Stomach (tissue), 4 donors: ENCODE measurements at regions not wholly inside any gene's neighbourhood (a gene's known extent, or its start where the extent isn't known, plus 50 kb on each side); places are given as distances from the start of the nearest gene placed in this dataset.

Experiments used
- POLR2A ChIP-seq, 4 donors: fragments of 450-650 bp; IDR thresholded peaks; one replicate each; pipeline ENCODE4 v1.6.1; 2016; ENCODE audit warnings: antibody characterized with exemption in 4 of 4, control low read depth in 2 of 4, mild to moderate bottlenecking in 1 of 4, moderate library complexity in 1 of 4
- POLR2AphosphoS5 ChIP-seq, 3 donors: sonication (generic); formaldehyde crosslinking; IDR thresholded peaks; one replicate each; pipeline ENCODE4 v1.6.1; 2016; ENCODE audit warnings: antibody characterized with exemption in 3 of 3
- TF ChIP-seq, protein P1 (sequence below), 7 experiments: fragments of 450-650 bp in 4 of 7; fragments of 200-600 bp in 3 of 7; sonication (generic) in 3 of 7; IDR thresholded peaks; one replicate each; pipeline ENCODE4 v1.5.1; 2016 to 2019; ENCODE audit warnings: antibody characterized with exemption in 7 of 7, control low read depth in 2 of 7, mild to moderate bottlenecking in 1 of 7

DNA sequence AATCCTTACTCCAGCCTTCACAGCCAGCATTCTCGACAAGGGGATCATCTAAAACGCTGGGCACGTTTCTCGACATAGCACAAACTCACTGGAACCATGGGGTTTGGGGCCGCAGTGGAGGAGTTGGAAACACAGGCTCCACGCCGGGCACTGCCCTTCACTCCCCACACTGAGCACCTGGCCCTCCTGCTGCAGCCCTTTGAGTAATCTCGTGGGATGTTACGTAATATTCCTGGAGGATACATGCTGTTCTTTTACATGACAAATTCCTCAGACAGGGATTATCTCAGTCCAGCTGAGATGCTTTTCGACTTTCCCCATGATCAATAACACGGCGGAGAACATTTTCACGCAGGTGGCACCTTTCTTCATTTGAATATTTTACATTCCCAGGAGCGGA lies 408.0 kb downstream of the SHANK2 start:
- TF ChIP-seq, protein P1, sequence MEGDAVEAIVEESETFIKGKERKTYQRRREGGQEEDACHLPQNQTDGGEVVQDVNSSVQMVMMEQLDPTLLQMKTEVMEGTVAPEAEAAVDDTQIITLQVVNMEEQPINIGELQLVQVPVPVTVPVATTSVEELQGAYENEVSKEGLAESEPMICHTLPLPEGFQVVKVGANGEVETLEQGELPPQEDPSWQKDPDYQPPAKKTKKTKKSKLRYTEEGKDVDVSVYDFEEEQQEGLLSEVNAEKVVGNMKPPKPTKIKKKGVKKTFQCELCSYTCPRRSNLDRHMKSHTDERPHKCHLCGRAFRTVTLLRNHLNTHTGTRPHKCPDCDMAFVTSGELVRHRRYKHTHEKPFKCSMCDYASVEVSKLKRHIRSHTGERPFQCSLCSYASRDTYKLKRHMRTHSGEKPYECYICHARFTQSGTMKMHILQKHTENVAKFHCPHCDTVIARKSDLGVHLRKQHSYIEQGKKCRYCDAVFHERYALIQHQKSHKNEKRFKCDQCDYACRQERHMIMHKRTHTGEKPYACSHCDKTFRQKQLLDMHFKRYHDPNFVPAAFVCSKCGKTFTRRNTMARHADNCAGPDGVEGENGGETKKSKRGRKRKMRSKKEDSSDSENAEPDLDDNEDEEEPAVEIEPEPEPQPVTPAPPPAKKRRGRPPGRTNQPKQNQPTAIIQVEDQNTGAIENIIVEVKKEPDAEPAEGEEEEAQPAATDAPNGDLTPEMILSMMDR (IDR thresholded peaks at IDR 0.05), result no peak
- TF ChIP-seq POLR2A (IDR thresholded peaks at IDR 0.05) (no peak), POLR2AphosphoS5 (IDR thresholded peaks at IDR 0.05) (no peak)
